SK-N-MC (cell line): ENCODE measurements at regions not wholly inside any gene's neighbourhood (a gene's known extent, or its start where the extent isn't known, plus 50 kb on each side); places are given as distances from the start of the nearest gene placed in this dataset.
"Not testable (repeated sequence)": the region's sequence is repeated elsewhere in the genome, so short reads cannot be mapped to it uniquely, and the experiment has no call there.

Experiments used
- DNase-seq: peaks from one replicate; pipeline ENCODE4 v3.0.0-alpha.2; 2011; ENCODE audit warnings: low read depth, low spot score
- H3K27ac ChIP-seq: fragments of 200-600 bp; sonication (generic); 2 replicates; pipeline ENCODE4 v1.5.1; 2016; ENCODE audit warnings: mixed run types
- H3K36me3 ChIP-seq: fragments of 200-600 bp; sonication (generic); 2 replicates; pipeline ENCODE4 v1.6.1; 2017; ENCODE audit warnings: antibody characterized with exemption, low read length, mixed read lengths; ENCODE audit not compliant: insufficient read depth
- H3K4me3 ChIP-seq: fragments of 200-600 bp; sonication (generic); 2 replicates; pipeline ENCODE4 v1.5.1; 2016
- H3K9ac ChIP-seq: fragments of 200-600 bp; sonication (generic); 2 replicates; pipeline ENCODE4 v1.8.0; 2017; ENCODE audit warnings: mixed run types, mixed read lengths; ENCODE audit not compliant: insufficient read length
- H3K9me3 ChIP-seq: fragments of 200-600 bp; sonication (generic); 2 replicates; pipeline ENCODE4 v1.6.1; 2017; ENCODE audit warnings: low read depth, mild to moderate bottlenecking, antibody characterized with exemption, low read length, moderate library complexity, mixed read lengths
- EZH2 ChIP-seq: fragments of 200-600 bp; sonication (generic); IDR thresholded peaks from one replicate; pipeline ENCODE4 v1.6.1; 2017; ENCODE audit warnings: antibody characterized with exemption
- FOXP2 ChIP-seq: optimal IDR thresholded peaks from 2 replicates; pipeline ENCODE3; 2011; ENCODE audit warnings: mild to moderate bottlenecking, moderate library complexity; ENCODE audit not compliant: insufficient read depth; ENCODE audit errors: extremely low read length, control extremely low read depth
- POLR2AphosphoS5 ChIP-seq: IDR thresholded peaks from 2 replicates; pipeline ENCODE4 v1.6.1; 2012; ENCODE audit warnings: mild to moderate bottlenecking, low read depth, low read length, borderline replicate concordance

DNA sequence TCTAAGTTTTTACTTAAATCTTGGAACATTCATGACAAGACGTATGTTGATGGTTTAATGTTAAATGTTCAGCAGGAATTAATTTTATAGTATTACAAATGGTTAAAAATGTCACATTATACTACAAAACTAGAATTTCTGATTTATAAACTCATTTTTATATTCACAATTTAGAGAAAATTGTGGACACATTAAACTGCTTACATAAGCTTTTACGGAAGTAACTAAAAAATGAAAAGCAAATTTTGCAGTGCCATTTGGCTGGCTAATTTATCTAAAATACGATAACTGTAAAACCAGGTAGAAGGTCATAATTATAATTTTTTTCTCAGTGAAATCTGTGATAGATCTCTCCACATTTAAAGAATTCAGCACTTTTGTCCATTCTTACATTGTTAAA lies 190.2 kb upstream of the GPC6 start:
- no peaks in the 10 kb centered on the region for H3K36me3 ChIP-seq
- no peak for DNase-seq
- H3K9me3 ChIP-seq = no peaks in the 10 kb centered on the region
- TF ChIP-seq EZH2 (no peak), FOXP2 (no peak), POLR2AphosphoS5 (no peak)
- H3K27ac ChIP-seq = no peak overlapping the region
- no peak overlapping the region for H3K9ac ChIP-seq
- no peak overlapping the region for H3K4me3 ChIP-seq

DNA sequence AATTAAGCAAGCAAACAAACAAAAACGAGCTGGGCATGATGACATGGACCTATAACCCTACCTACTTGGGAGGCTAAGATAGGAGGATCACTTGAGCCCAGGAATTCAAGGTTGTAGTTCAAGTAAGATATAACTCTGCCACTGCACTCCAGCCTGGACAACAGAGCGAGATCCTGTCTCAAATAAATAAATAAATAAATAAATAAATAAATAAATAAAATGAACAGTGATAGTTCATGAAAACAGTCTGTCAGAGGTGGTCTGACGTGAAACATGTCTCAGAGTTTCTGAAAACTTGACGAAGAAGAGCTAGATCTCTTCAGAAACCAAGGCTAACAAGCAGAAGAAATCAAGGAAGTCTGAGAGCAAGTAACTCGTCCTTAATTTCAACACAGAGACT lies 188.8 kb upstream of the GPC6 start:
- DNase-seq = no peak
- no peak overlapping the region for H3K27ac ChIP-seq
- no peak overlapping the region for H3K4me3 ChIP-seq
- H3K36me3 ChIP-seq = no peaks in the 10 kb centered on the region
- H3K9me3 ChIP-seq = no peaks in the 10 kb centered on the region
- TF ChIP-seq EZH2 (no peak), FOXP2 (no peak), POLR2AphosphoS5 (no peak)
- no peak overlapping the region for H3K9ac ChIP-seq

DNA sequence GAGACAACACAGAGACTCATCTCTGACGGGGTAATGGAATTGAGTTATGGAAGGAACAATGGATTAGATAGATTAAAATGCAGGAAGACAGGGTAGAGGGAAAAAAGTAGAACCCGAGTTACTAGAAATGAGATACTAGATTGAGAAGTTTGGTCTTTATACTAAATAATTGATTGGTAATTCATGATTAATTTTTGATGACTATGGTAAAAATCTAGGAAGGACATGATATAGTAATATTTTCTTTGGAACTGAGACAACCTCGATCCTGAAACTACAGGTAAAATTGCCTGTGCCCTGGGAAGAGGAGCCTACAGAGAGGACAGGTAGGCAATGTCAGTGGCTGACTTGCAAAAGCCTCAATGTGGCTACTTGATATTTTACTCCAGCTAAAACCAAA lies 188.4 kb upstream of the GPC6 start:
- Histone ChIP-seq H3K4me3 (no peak overlapping the region), H3K9ac (no peak overlapping the region), H3K27ac (no peak overlapping the region), H3K36me3 (no peaks in the 10 kb centered on the region), H3K9me3 (no peaks in the 10 kb centered on the region)
- no peak for TF ChIP-seq EZH2
- no peak for TF ChIP-seq FOXP2
- no peak for TF ChIP-seq POLR2AphosphoS5
- no peak for DNase-seq

DNA sequence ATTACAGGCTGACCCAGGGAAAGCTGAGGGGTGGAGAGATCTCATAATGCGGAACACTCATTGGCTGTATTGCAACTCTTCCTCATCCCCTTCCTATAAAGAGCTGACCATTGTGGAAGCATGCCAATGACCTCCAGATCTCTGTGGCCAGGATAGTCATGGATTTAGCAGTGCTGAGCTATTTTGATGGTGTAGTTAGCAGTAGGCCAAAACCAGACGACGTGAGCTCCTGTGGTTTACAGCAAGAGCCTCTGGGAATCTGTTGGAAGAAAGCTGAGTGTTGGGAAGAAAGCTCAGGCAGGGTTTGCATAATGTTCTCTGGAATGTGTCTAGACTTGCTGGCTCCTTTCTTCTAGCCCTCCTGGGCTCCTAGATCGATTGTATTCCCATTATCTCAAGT lies 187.5 kb upstream of the GPC6 start:
- Histone ChIP-seq H3K9ac (no peak overlapping the region), H3K36me3 (no peaks in the 10 kb centered on the region), H3K27ac (no peak overlapping the region), H3K9me3 (no peaks in the 10 kb centered on the region), H3K4me3 (no peak overlapping the region)
- TF ChIP-seq POLR2AphosphoS5 (no peak), FOXP2 (no peak)
- DNase-seq = no peak

DNA sequence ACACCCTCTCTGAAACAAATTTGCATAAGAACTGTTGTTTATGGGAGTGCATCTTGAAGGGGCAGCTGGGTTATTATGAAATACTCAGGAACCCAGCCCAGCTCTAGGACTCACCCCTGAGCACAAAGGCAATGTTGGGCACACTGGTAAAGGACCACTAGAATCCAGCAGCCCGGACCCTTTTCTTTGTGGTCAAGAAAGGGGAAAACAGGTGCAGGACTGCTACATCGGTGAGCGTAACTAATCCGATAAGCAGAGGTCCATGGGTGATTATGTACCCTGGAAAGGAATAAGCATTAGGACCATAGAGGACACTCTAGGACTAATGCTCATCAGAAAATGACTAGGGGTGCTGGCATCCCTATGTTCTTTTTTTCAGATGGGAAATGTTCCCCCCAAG lies 185.0 kb upstream of the GPC6 start:
- H3K27ac ChIP-seq = not testable (repeated sequence)

DNA sequence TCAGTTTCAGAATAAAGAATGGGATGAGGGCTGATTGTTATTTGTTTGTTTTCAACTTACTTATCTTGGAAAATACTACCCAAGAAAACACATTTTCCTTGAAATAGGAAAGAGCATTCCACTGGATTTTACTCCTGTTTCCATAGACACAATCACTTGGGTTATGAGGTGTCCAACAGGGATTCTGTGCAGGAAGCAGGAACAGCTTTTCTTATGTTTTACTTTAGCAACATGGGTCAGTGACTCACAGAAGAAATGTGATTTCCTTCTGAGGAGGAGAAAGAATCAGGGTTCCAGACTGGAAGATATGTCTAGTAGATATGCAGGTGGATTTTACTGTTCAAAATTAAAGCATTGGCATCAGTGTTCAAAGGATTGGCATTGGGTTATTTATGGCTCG lies 180.8 kb upstream of the GPC6 start:
- Histone ChIP-seq H3K9ac (no peak overlapping the region), H3K27ac (no peak overlapping the region), H3K4me3 (no peak overlapping the region), H3K36me3 (no peaks in the 10 kb centered on the region), H3K9me3 (no peaks in the 10 kb centered on the region)
- no peak for DNase-seq
- no peak for TF ChIP-seq POLR2AphosphoS5

More for the DNA sequence above, 185.0 kb upstream of the GPC6 start:
- H3K36me3 ChIP-seq, DNase-seq, H3K9ac ChIP-seq, H3K9me3 ChIP-seq, H3K4me3 ChIP-seq: not testable (repeated sequence)

DNA sequence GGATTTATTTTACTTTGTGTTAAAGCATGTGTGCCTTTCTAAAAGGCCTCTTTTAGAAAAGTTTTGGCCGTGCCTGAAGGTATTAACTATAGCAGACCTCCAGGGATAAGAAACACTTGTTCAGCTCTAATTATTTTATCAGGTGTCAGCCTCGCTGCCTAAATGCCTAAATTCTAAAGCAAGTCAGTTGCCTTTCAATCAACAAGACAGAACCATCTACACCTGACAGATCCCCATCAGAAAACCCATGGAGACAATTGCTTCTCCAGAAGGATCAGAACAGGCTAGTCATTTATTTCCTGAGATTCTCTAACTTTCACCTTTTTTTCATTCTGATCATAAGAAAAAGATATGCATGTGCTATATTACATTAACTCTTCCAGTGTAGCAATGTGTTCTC lies 171.4 kb upstream of the GPC6 start:
- Histone ChIP-seq H3K36me3 (no peaks in the 10 kb centered on the region), H3K27ac (no peak overlapping the region), H3K4me3 (no peak overlapping the region), H3K9me3 (no peaks in the 10 kb centered on the region), H3K9ac (no peak overlapping the region)
- DNase-seq = no peak
- TF ChIP-seq FOXP2 (no peak), EZH2 (no peak), POLR2AphosphoS5 (no peak)

DNA sequence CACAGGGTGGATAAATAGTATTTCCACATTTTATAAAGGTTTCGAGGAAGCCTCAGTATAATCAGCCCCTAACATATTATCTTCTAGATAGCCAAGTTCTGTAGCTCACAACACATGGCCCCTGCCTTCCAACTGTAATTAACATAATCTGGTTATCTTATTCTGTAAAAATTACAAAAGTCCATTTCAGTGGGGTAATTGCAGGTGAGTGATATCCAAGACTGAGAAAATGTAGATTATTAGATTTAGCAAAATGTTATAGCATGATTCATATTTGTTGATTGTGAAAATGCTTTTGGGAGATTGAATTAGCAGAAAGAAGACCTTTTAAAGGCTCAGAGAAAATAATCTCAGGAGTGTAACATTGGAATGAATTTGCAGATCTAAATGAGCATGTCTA lies 168.3 kb upstream of the GPC6 start:
- Histone ChIP-seq H3K9me3 (no peaks in the 10 kb centered on the region), H3K36me3 (no peaks in the 10 kb centered on the region), H3K4me3 (no peak overlapping the region), H3K27ac (no peak overlapping the region), H3K9ac (no peak overlapping the region)
- TF ChIP-seq FOXP2 (no peak), POLR2AphosphoS5 (no peak), EZH2 (no peak)
- no peak for DNase-seq

DNA sequence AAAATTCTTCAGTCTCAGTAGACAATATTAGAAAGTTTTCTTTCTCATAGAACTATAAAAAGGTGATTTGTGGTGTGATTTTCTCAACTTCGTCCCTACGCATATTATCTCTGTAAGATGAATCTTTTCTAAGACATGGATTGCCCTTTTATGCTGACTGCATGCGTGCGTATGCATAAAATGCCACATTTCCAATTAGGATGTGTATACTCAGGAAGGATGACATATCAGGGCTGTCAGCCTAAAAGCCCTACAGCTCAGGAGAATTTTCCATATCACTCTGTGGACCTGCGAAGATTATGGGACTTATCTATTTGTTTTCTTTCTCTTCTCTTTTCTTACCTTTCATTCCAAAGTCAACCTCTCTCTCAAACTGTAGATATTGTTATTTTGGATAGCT lies 166.5 kb upstream of the GPC6 start:
- H3K9ac ChIP-seq = no peak overlapping the region
- no peaks in the 10 kb centered on the region for H3K36me3 ChIP-seq
- TF ChIP-seq EZH2 (no peak), POLR2AphosphoS5 (no peak), FOXP2 (no peak)

More for the DNA sequence above, 166.5 kb upstream of the GPC6 start:
- no peak for DNase-seq
- Histone ChIP-seq H3K4me3 (no peak overlapping the region), H3K27ac (no peak overlapping the region), H3K9me3 (no peaks in the 10 kb centered on the region)
